HG03432 (cell line): ENCODE measurements at regions not wholly inside any gene's neighbourhood (a gene's known extent, or its start where the extent isn't known, plus 50 kb on each side); places are given as distances from the start of the nearest gene placed in this dataset.

Experiments used
- ATAC-seq: cut with Tn5 transposase; IDR thresholded peaks from one replicate; pipeline ENCODE4 v1.9.1; 2021; ENCODE audit warnings: mild to moderate bottlenecking, moderate library complexity; ENCODE audit not compliant: unreplicated experiment

DNA sequence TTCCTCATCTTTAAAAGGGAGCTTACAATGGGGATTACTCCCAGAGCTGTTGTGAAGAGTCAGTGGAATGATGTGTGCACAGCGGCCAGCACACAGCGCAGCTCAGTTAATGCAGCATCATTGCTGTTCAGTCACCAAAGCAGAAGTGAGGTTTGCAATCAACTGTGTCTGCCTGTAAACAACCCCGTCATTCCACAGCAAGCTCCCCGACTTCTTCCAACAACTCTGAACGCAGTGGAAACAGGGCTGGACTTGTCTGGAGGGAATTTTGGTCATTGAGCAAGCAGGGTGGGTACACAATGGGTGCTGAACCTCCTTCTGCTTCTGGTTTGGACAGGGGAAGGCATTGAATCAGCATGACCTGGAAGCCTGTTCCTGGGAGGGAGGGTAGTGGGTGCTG lies 347.4 kb downstream of the PTPRU start:
- no peak for ATAC-seq

DNA sequence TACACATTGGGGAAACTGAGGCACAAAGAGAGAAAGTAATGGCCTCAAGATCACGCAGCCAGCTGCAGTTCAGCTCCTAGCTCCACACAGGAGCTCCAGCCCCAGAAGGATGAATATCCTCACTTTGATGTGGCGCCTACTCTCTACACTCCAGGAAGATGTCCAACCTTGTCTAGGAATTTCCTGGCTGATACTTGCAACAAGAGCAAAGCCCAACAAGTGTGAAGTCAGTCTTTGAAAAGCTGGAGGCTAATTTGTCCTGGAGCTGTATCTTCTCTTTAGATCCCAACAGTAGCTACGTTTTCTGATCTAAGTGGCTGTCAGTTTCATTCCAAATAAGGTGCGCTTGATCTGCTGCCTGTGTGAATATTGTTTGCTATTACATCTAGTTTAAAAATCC lies 344.9 kb downstream of the PTPRU start:
- ATAC-seq, result no peak

DNA sequence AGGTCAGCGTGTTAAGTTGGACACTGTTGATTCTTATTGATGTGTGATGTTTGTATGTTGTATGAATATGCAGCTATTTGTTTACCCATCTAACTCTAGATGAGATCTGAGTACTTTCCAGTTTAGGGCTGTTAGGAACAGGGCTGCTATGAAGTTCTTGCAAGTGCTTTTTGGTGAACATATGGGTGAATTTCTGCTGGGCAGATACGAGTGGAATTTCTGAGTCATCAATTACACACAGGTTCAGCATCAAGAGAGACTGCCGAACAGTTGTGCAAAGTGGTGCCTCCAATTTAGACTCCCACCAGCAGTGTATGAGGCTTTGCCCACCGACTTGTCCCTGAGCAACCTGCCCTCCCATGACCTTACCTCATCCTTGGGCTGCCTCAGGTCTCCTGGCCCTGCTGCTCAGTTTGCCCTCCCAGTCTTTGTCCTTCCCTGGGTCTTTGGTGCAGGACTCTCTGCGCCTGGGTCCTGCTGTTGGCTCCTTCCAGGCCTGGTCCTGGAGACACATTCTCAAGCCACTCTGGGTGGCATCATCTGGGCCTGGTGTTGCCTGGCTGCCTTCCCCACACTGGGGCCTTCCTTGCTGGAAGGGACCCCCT lies 343.6 kb downstream of the PTPRU start:
- ATAC-seq, result no peak

DNA sequence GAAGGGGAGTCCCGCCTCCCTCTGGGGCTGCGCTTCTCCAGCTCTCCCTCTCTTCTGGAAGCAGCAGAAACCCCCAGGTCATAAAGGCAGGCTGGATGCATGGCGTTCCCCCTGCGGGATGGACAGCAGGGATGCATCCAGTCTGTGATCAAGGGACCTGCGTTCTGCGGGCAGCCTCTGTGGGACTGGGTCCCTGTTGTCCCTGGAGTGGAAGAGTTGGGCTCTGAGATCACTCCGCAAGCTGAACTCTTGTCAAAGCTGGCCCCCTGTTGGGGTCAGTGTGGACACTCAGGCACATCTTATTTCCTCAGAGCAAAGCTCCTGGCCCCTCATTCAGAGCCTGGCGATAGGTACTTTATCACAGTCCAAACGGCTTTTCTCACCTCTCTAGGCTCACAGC lies 341.2 kb downstream of the PTPRU start:
- no peak for ATAC-seq

DNA sequence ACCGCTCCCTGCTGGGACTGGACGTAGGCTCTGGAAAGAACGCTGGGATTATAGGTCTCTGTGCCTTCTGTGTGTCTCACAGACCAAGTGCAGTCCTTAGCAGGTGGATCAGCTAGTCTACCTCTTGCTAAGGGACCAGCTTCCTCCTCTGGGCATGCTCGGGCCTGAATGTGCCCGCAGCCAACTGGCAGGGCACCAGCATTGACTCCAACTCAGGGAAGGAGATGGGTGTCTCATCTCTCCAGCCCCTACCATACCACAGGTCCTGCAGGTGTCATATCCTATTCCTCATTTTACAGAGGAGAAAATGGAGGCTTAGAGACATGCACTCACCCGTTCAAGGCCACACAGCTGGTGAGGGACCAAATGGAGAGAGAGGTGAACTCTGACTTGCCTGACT lies 340.2 kb downstream of the PTPRU start:
- no peak for ATAC-seq

DNA sequence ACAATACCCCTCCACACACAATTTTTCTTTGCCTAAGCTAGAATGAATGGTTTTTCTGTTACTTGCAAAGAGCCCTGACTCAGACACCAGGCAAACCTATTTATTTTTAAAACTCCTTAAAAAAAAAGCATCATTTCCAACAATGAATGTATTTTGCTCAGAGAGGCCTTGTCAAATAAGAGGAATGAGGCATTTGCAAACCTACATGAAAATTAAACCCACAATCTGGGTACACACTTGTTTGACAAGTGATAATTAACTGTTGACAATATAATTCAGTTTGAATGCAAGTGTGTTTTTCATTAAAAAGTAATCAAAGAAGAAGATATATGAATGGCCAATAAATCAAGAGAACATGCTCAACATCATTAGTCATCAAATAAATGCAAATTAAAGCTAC lies 339.5 kb downstream of the PTPRU start:
- no peak for ATAC-seq

DNA sequence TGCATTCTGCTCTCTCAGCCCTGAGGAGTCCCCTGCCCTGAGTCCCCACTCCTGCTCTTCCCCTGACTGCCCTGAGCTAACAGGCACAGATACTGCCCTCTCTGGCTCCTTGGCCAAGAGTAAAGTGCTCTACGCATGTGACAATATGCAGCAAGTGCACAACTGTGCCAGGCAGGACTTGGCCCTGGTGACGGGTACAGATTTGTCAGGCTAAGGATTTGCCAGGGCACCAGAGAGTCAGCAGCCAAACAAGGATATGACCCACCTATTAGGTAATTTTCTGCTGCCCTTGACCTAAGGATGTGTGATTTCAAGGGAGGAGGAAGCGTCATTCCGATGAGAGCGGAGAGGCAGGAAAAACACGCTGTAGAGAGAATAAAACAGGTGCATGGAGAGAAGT lies 339.0 kb downstream of the PTPRU start:
- no peak for ATAC-seq

DNA sequence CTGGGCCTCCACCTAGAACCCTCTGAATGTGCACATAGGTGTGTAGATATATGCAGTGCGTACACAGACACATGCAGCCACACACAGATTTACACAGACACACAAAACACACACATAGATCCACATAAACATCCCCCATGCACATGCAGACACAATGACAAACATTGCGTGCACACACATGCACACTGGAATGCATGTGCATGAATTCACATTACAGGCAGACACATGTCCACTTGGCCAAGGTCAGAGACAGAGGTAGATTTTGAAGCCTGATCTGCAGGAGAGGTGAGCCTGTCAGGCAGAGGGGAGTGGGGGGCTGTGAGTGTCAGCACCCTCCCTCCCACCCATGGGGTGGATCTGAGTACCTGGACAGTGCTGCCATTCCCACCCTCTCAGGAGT lies 338.5 kb downstream of the PTPRU start:
- no peak for ATAC-seq

DNA sequence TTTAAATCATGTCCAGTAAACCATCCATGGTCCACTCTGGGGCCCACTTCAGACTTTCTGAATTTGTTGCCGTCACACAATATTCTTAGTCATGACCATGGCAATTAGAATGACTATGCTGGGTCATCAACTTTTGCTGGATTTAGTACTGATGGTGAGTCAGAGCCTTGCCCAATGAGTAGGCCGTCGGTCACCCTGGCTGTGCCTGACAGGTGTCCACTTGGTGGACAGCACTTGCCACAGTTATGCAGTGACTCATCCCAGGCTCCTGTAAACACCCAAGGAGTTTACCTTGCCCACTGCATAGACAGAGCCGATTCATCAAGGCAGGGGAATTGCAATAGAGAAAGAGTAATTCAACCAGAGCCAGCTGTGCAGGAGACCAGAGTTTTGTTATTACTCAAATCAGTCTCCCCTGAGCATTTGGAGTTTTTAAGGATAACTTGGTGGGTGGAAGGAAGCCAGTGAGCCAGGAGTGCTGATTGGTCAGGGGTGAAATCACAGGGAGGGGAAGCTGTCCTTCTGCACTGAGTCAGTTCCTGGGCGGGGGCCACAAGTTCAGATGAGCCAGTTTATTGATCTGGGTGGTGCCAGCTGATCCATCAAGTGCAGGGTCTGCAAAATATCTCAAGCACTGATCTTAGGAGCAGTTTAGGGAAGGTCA lies 333.8 kb downstream of the PTPRU start:
- ATAC-seq, result no peak

DNA sequence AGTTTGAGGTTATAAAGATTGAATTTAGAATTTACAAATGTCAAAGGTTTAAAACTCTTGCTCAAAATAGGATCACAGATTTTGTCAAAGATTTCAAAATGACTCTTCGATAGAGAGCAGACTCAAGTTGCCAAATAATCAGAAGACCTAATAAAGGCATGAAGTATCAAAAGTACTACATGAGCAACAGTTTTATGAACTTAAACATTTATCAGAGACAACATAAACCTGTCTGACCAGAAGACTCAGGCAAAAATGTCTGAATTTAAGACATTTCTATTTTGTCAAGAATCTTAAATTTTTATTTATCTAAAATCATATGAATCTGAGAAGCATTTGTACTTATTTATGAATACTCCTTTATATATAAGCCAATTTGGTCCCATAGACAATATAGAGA lies 330.9 kb downstream of the PTPRU start:
- ATAC-seq, result no peak

DNA sequence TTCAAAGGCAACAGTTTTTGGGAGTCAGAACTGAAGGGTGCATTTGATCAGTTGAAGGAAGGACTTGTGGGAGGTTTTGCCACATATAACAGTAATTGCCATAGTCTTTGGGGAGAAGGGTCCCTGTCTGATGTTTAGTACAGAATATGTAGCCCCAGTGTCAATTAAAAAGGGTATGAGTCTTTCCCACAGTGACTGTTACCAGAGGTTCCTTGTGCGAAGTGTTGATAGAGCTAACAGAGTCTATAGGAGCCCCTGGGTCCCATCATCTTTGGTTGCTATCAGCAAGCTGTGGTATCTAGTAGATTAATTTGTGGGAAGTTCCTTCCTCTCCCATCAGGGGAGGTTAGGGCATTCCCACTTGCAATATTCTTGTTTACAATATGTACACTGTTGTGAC lies 329.2 kb downstream of the PTPRU start:
- ATAC-seq, result no peak

DNA sequence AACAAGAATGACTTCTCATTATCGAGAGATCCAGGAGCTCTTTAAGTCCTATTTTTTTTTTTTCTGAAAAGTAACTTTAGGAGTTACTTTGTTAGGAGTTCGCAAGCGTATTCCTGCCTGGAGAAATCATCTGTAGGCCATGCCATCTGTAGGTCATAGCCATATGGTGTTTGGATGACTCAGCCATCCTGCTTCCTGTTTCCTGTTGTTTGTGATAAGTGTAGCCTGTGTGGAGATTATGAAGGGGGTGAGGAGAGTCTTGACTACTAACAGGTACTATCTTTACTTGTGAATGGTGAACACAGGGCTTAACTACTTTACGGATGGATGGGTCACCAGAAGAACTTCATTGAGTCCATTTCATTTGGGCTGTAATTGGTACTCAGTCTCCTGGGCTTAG lies 327.2 kb downstream of the PTPRU start:
- ATAC-seq, result no peak

DNA sequence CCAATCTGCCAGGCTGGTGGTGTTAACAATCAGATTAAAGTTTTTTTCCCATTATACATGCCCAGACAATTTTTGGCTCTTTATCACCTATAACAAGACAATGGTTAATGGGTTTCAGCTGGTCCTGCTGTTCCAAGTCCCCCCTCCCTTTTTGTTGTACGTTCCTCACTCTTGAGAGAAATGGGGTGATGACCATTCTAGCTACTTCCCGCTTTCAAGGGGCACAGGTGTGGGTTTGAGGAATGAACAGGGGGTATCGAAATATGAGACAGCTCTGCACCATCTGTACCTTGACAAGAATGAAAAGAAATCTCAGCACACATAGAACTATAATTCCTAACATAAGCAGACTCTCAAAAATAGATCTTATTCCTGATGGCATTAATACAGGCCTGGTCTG lies 326.8 kb downstream of the PTPRU start:
- no peak for ATAC-seq

DNA sequence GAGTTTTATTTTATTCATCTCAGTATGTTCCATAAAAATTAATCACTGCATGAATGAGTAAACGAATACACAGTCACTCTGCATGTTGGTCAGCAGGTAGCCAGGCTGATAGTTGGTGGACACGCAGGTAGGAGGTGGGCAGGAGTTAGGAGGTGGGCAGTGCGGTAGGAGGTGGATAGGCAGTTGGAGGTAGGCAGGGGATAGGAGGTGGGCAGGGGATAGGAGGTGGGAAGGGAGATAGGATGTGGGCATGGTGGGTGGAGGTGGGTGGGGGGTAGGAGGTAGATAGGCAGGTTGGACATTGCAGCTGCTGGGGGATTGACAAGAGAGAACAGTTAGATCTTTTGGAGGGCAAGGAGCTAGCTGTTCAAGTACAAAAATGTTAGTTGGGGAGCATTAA lies 322.7 kb downstream of the PTPRU start:
- ATAC-seq, result no peak

DNA sequence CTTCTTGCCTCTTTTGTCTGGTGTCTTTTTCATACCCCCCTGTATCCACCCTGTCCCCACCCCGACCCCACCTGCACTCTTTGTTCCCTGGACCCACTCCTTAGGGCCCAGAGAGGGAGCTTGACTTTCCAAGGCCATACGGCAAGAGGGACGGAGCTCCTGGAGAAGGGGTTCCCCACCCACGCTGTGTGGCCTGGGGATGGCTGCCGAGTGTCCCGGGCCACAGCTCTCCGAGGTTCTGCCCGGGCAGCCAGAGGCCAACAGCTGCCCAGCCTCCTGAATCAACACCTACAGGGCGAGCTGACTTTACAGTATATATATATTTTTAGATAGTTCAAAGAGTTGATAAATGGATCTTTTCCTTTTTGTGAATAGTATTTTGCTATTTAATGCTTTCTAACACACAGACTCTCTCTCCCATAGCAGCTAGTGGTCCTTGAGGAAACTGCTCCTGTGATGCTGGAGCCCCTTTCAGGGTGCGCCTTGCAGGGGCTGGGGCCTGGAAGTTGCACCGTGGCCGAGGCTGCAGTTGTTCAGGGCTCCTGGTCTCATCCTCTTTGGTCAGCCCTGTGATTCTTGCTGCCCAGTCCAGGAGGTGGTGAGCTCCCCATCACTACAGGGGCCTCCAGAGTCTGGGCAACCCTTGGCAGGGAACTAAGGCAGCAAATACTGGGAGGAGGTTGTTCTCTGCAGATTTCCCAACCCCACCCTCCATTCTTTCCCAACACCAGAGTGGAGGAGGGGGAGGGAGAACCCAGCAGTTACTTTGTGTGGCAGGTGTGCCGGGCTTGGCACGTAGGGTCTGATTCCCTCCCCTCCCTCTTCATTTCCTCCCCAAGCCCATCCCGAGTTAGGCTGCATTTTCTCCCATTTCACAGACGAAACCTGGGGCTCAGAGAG lies 321.6 kb downstream of the PTPRU start:
- no peak for ATAC-seq

DNA sequence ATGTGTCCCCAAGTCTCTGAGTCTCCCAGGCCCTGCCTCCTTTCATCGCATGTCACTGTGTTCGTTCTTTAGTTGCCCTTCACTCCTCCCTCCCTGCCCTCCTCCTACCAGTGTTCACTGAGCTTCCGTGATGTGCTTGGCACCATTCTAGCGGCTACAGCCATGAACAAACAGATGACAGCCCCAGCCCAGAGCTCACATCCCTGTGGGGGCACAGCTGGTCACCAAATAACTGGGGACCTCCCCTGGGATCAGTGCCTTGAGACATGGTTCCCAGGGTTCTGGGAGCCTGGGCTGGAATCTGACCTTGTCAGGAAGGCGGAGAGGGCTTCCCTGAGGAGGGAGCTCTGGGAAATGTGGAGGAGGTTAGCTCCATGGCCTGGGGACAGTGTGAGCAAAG lies 320.7 kb downstream of the PTPRU start:
- ATAC-seq, result no peak

DNA sequence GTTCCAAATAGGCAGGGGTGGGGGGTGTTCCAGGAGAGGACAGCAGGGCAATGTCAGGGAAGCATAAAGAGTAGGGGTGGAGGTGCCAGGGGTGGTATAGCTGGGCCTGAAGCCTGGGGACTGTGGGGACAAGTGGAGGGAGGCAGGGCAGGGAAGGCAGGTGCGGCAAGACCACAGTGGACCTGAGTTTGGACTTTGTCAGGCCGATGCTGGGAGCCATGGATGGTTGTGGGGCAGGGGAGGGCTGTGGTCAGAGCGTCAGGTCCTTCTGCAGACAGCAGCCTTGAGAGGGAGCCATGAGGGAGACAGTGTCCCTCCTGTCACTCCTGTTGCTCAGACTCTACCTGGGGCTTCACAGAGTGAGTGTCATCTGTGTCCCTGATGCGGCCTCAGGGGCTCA lies 320.3 kb downstream of the PTPRU start:
- ATAC-seq, result no peak

DNA sequence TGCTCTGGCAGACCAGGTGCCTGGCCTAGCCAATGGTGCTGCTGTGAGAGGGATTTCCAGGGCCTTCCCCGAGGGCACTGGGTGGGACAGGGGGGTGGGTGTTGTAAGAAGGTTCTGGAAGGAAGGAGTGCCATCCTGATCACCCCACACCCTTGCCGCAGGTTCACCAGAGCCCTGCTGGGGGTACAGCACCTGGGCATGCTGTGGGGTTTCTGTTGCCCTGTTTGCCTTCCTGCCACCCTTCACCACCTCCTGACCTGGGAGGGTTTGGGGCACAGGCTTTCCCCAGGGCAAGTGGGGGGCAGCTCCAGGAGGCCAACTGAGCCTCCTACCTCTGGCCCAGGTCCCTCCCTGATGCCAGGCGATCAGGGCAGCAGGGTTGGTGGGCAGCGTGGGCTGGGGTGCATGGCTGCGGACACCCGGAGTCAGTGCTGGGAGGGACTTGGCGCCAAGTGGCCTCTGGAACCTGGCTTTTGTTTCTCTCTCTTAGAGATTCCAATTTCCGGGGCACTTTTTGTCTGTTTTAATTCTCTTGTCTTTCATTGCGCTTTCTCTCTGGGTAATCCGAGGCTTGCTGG lies 318.8 kb downstream of the PTPRU start:
- ATAC-seq, result no peak

DNA sequence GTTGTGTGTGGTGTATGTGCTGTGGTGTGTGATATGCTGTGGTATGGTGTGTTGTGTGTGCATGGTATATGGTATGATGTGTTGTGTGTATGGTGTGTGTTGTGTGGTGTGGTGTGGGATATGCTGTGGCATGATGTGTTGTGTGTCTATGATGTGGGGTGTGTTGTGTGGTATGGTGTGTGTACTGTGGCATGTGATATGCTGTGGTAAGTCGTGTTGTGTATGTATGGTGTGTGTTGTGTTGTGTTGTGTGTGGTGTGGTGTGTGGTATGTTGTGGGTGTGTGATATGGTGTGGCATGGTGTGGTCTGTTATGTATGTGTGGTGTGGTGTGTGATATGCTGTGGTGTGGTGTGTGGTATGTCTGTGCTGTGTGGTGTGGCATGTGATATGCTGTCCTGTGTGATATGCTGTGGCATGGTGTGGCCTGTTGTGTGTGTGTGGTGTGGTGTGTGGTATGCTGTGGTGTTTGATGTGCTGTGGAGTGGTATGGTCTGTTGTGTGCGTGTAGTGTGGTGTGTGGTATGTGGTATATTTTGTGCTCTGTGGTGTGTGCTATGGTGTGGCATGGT lies 318.0 kb downstream of the PTPRU start:
- ATAC-seq, result no peak

DNA sequence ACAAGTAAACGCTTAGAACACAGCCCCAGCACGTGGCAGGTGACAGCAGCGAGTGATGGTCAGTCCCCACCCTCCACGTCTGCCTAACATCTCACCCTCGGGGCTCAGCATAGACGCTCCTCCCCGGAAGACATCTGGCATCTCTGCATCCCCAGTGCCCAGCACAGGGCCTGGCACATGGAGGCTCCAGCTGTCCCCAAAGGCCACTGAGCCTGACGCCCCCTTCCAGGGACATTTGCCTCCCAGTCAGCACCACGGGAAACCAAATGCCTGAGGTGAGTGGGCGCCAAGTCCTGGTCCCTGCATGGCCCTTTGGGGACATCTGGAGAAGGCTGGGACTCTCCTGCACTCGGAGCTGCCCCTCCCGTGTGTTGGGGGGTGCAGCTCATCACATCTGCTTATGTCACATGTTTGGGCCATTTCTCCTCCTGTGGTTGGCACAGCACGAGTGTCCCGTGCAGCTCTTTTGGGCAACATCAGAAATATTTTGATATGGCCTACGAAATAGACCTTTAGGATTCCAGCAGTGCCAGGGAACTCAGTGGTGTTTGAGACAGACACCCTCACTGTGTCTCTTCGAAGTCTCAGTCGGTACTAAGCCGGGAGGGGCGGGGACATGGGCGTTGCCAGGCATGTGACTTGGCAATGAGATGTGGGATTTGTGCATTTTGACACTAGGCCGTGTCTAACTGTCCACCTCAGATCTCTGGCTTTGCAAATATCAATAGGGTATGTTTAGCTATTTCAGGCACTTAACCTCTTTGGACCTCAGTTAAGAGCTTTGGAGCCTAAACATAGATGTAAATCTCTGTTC lies 315.0 kb downstream of the PTPRU start:
- no peak for ATAC-seq
